ENCODE measurements at regions not wholly inside any gene's neighbourhood (a gene's known extent, or its start where the extent isn't known, plus 50 kb on each side); places are given as distances from the start of the nearest gene placed in this dataset.

GRCh38 chr7:128145191-128145590, 95.9 kb upstream of the LEP start:
- DNase-seq (ENCODE audit: low spot score) = no peak

GRCh38 chr7:128146052-128146451, 95.0 kb upstream of the LEP start:
- DNase-seq (ENCODE audit: low spot score) = no peak

GRCh38 chr7:128148676-128149075, 92.4 kb upstream of the LEP start:
- DNase-seq (ENCODE audit: low spot score) = no peak

- DNase-seq (ENCODE audit: low spot score) = no peak
Observed at GRCh38 chr7:128150223-128150865, 90.7 kb upstream of the LEP start.

- no peak for DNase-seq (ENCODE audit: low spot score)
Observed at GRCh38 chr7:128151635-128152034, 89.4 kb upstream of the LEP start.

GRCh38 chr7:128152721-128153120, 88.4 kb upstream of the LEP start:
- no peak for DNase-seq (ENCODE audit: low spot score)

GRCh38 chr7:128153436-128153835, 87.6 kb upstream of the LEP start:
- DNase-seq (ENCODE audit: low spot score) = no peak

GRCh38 chr7:128154504-128154903, 86.6 kb upstream of the LEP start:
- DNase-seq (ENCODE audit: low spot score) = no peak

- DNase-seq (ENCODE audit: low spot score) = no peak
Observed at GRCh38 chr7:128155100-128155740, 85.9 kb upstream of the LEP start.

- DNase-seq (ENCODE audit: low spot score) = no peak
Observed at GRCh38 chr7:128157906-128158305, 83.2 kb upstream of the LEP start.

- DNase-seq (ENCODE audit: low spot score) = no peak
Observed at GRCh38 chr7:128158370-128158769, 82.7 kb upstream of the LEP start.

- DNase-seq (ENCODE audit: low spot score) = no peak
Observed at GRCh38 chr7:128160296-128160695, 80.8 kb upstream of the LEP start.

GRCh38 chr7:128161466-128162125, 79.5 kb upstream of the LEP start:
- no peak for DNase-seq (ENCODE audit: low spot score)

GRCh38 chr7:128162666-128163065, 78.4 kb upstream of the LEP start:
- DNase-seq (ENCODE audit: low spot score) = no peak

GRCh38 chr7:128163473-128163872, 77.6 kb upstream of the LEP start:
- DNase-seq (ENCODE audit: low spot score) = no peak

GRCh38 chr7:128164061-128164954, 76.8 kb upstream of the LEP start:
- DNase-seq (ENCODE audit: low spot score) = no peak

GRCh38 chr7:128164955-128165670, 76.0 kb upstream of the LEP start:
- no peak for DNase-seq (ENCODE audit: low spot score)

- DNase-seq (ENCODE audit: low spot score) = no peak
Observed at GRCh38 chr7:128165927-128166420, 75.1 kb upstream of the LEP start.

- DNase-seq (ENCODE audit: low spot score) = no peak
Observed at GRCh38 chr7:128166603-128167041, 74.5 kb upstream of the LEP start.

GRCh38 chr7:128167042-128167701, 73.9 kb upstream of the LEP start:
- no peak for DNase-seq (ENCODE audit: low spot score)
